Hepatocyte (in vitro differentiated cells): ENCODE measurements at regions not wholly inside any gene's neighbourhood (a gene's known extent, or its start where the extent isn't known, plus 50 kb on each side); places are given as distances from the start of the nearest gene placed in this dataset.

ENCODE experiments used
- EZH2 ChIP-seq: fragments of 200-600 bp; sonication (generic); IDR thresholded peaks from 2 replicates; pipeline ENCODE4 v1.6.1; 2016; ENCODE audit warnings: antibody characterized with exemption, mild to moderate bottlenecking, borderline replicate concordance
- EZH2phosphoT487 ChIP-seq: fragments of 200-600 bp; sonication (generic); IDR thresholded peaks from one replicate; pipeline ENCODE4 v1.6.1; 2018; ENCODE audit warnings: antibody characterized with exemption, mild to moderate bottlenecking, low read depth, moderate library complexity; ENCODE audit not compliant: unreplicated experiment, severe bottlenecking
- TF ChIP-seq, protein P1 (sequence below): fragments of 200-600 bp; sonication (generic); IDR thresholded peaks from 2 replicates; pipeline ENCODE4 v1.5.1; 2016; ENCODE audit warnings: antibody characterized with exemption, mild to moderate bottlenecking; ENCODE audit not compliant: poor library complexity

DNA sequence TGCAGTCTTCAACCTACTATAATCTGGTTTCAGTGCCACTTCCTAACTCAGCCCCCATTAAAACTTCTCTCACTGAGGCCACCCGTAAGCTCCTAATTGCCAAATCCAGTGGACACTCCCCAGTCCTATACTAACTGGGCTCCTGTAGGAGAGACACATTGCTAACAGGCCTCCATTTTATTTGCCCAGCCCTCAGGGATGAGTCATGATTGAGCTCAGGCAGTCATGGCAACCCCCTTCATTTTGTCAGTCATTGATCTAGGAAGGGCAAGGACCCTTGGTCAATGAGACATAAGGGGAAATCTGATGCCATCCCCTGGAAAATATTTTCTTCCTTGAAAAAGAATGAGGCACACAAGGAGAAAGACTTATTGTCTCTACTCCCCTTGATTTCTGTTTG, 70.1 kb upstream of the HIF1A start:
- TF ChIP-seq, protein P1, sequence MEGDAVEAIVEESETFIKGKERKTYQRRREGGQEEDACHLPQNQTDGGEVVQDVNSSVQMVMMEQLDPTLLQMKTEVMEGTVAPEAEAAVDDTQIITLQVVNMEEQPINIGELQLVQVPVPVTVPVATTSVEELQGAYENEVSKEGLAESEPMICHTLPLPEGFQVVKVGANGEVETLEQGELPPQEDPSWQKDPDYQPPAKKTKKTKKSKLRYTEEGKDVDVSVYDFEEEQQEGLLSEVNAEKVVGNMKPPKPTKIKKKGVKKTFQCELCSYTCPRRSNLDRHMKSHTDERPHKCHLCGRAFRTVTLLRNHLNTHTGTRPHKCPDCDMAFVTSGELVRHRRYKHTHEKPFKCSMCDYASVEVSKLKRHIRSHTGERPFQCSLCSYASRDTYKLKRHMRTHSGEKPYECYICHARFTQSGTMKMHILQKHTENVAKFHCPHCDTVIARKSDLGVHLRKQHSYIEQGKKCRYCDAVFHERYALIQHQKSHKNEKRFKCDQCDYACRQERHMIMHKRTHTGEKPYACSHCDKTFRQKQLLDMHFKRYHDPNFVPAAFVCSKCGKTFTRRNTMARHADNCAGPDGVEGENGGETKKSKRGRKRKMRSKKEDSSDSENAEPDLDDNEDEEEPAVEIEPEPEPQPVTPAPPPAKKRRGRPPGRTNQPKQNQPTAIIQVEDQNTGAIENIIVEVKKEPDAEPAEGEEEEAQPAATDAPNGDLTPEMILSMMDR = no peak
- no peak for TF ChIP-seq EZH2
- no peak for TF ChIP-seq EZH2phosphoT487
